ENCODE measurements at regions not wholly inside any gene's neighbourhood (a gene's known extent, or its start where the extent isn't known, plus 50 kb on each side); places are given as distances from the start of the nearest gene placed in this dataset.

GRCh38 chr11:70500076-70500847, 101.9 kb downstream of the CTTN start:
- Histone ChIP-seq H3K27ac (no peak overlapping the region), H3K36me3 (no peaks in the 10 kb centered on the region), H3K9me3 (no peaks in the 10 kb centered on the region), H3K4me1 (no peaks in the 10 kb centered on the region), H3K27me3 (no peaks in the 10 kb centered on the region), H3K4me3 (no peak overlapping the region)
- TF ChIP-seq CTCF (IDR thresholded peaks at IDR 0.05), result no peak
- no peak for DNase-seq (ENCODE audit: low spot score)

- no peaks in the 10 kb centered on the region for H3K9me3 ChIP-seq
- DNase-seq (ENCODE audit: low spot score), result no peak
- H3K27ac ChIP-seq, result no peak overlapping the region
- H3K36me3 ChIP-seq, result no peaks in the 10 kb centered on the region
- H3K27me3 ChIP-seq, result no peaks in the 10 kb centered on the region
- no peak for TF ChIP-seq CTCF (IDR thresholded peaks at IDR 0.05)
- no peaks in the 10 kb centered on the region for H3K4me1 ChIP-seq
- H3K4me3 ChIP-seq, result no peak overlapping the region
Observed at GRCh38 chr11:70501051-70501901, 102.9 kb downstream of the CTTN start.

- Histone ChIP-seq H3K36me3 (no peaks in the 10 kb centered on the region), H3K4me3 (no peak overlapping the region), H3K9me3 (no peaks in the 10 kb centered on the region), H3K27me3 (no peaks in the 10 kb centered on the region), H3K27ac (no peak overlapping the region), H3K4me1 (no peaks in the 10 kb centered on the region)
- no peak for DNase-seq (ENCODE audit: low spot score)
- TF ChIP-seq CTCF (IDR thresholded peaks at IDR 0.05), result no peak
Observed at GRCh38 chr11:70501933-70502540, 103.7 kb downstream of the CTTN start.

GRCh38 chr11:70502677-70503467, 104.5 kb downstream of the CTTN start:
- no peak overlapping the region for H3K27ac ChIP-seq
- no peak for DNase-seq (ENCODE audit: low spot score)
- no peaks in the 10 kb centered on the region for H3K27me3 ChIP-seq
- no peaks in the 10 kb centered on the region for H3K36me3 ChIP-seq
- H3K9me3 ChIP-seq, result no peaks in the 10 kb centered on the region
- H3K4me3 ChIP-seq, result no peak overlapping the region
- TF ChIP-seq CTCF (IDR thresholded peaks at IDR 0.05), result no peak
- H3K4me1 ChIP-seq, result no peaks in the 10 kb centered on the region

GRCh38 chr11:70503468-70504221, 105.3 kb downstream of the CTTN start:
- Histone ChIP-seq H3K27ac (no peak overlapping the region), H3K9me3 (no peaks in the 10 kb centered on the region), H3K4me1 (no peaks in the 10 kb centered on the region), H3K27me3 (no peaks in the 10 kb centered on the region), H3K4me3 (no peak overlapping the region), H3K36me3 (no peaks in the 10 kb centered on the region)
- TF ChIP-seq CTCF (IDR thresholded peaks at IDR 0.05), result no peak
- no peak for DNase-seq (ENCODE audit: low spot score)

Measured in right atrium auricular region (tissue), 2 donors.